ENCODE measurements at regions not wholly inside any gene's neighbourhood (a gene's known extent, or its start where the extent isn't known, plus 50 kb on each side); places are given as distances from the start of the nearest gene placed in this dataset.
A peak's percentile ranks its signal among the peaks of the same experiment; 100 is the strongest.

- no peak overlapping the region for H3K27ac ChIP-seq
- POLR2A ChIA-PET (ENCODE audit: unreplicated experiment), result no interaction called here
- BruUV-seq (replicated peaks), result no TSS peak
- H3K36me3 ChIP-seq (ENCODE audit: low read depth), result no peaks in the 10 kb centered on the region
- DNase-seq, result no peak
- no peak for TF ChIP-seq CTCF (conservative IDR thresholded peaks at IDR 0.05)
- no peak for TF ChIP-seq EZH2 (IDR thresholded peaks at IDR 0.05; ENCODE audit: low read depth)
- H3K4me1 ChIP-seq (replicated peaks; ENCODE audit: insufficient read depth), result no peaks in the 10 kb centered on the region
- intact Hi-C loops (cut with micrococcal nuclease; ENCODE audit: unreplicated experiment), result no loop called here
- H2AFZ ChIP-seq, result no peak overlapping the region
- H4K20me1 ChIP-seq (ENCODE audit: insufficient read depth), result no peaks in the 10 kb centered on the region
- CTCF ChIA-PET, result no interaction called here
- no peaks in the 10 kb centered on the region for H3K9me2 ChIP-seq (ENCODE audit: insufficient read depth)
- no peak overlapping the region for H3K4me2 ChIP-seq
- H3K4me3 ChIP-seq, result no peak overlapping the region
- no peaks in the 10 kb centered on the region for H3K27me3 ChIP-seq (ENCODE audit: insufficient read depth, low read depth)
- no peaks in the 10 kb centered on the region for H3K79me2 ChIP-seq (ENCODE audit: low read depth)
- no peaks in the 10 kb centered on the region for H3K9me3 ChIP-seq (ENCODE audit: insufficient read depth, low read depth)
- H3F3A ChIP-seq (ENCODE audit: insufficient read depth, low read depth), result no peaks in the 10 kb centered on the region
These were observed 592.6 kb upstream of the ADGRB3 start for GRCh38 chr6:68042339-68043121.

DNA sequence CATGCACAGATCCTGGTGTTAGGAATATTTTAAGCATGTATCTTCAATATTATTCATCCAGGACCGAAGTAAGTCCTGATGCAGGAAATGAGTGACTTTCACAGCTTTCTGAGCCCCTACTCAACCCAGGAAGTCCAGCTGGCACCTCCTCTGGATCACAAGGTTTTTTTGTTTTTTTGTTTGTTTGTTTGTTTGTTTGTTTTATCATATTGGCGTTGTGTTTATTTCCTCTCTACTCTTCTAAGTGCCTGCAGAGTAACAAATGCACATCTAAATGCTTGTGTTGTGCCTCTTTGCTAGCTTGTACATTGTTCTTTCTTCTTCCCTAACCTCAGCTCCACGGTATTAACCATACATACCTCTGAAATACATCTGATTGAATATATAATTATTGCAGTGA, 594.3 kb upstream of the ADGRB3 start:
- Histone ChIP-seq H3F3A (ENCODE audit: insufficient read depth, low read depth) (no peaks in the 10 kb centered on the region), H3K27ac (no peak overlapping the region), H3K27me3 (ENCODE audit: insufficient read depth, low read depth) (no peaks in the 10 kb centered on the region), H3K36me3 (ENCODE audit: low read depth) (no peaks in the 10 kb centered on the region), H3K79me2 (ENCODE audit: low read depth) (no peaks in the 10 kb centered on the region), H2AFZ (no peak overlapping the region; the same call in 1 of the 2 replicates), H4K20me1 (ENCODE audit: insufficient read depth) (no peaks in the 10 kb centered on the region), H3K4me3 (no peak overlapping the region), H3K9me2 (ENCODE audit: insufficient read depth) (no peaks in the 10 kb centered on the region), H3K4me2 (0 out of 2 replicates have a peak overlapping the region, but pooled peaks have one; percentile 32), H3K9me3 (ENCODE audit: insufficient read depth, low read depth) (no peaks in the 10 kb centered on the region), H3K4me1 (replicated peaks; ENCODE audit: insufficient read depth) (no peaks in the 10 kb centered on the region)
- ChIA-PET POLR2A (ENCODE audit: unreplicated experiment) (no interaction called here), CTCF (no interaction called here)
- intact Hi-C loops (cut with micrococcal nuclease; ENCODE audit: unreplicated experiment), result no loop called here
- TF ChIP-seq CTCF (conservative IDR thresholded peaks at IDR 0.05) (no peak), EZH2 (IDR thresholded peaks at IDR 0.05; ENCODE audit: low read depth) (no peak)
- DNase-seq, result no peak
- no TSS peak for BruUV-seq (replicated peaks)

GRCh38 chr6:68040312-68040778, 594.7 kb upstream of the ADGRB3 start:
- H3K79me2 ChIP-seq (ENCODE audit: low read depth), result no peaks in the 10 kb centered on the region
- ChIA-PET CTCF (no interaction called here), POLR2A (ENCODE audit: unreplicated experiment) (no interaction called here)
- H3K4me2 ChIP-seq, result 0 out of 2 replicates have a peak overlapping the region, but pooled peaks have one; percentile 32
- TF ChIP-seq CTCF (conservative IDR thresholded peaks at IDR 0.05) (no peak), EZH2 (IDR thresholded peaks at IDR 0.05; ENCODE audit: low read depth) (no peak)
- H3K4me1 ChIP-seq (replicated peaks; ENCODE audit: insufficient read depth), result no peaks in the 10 kb centered on the region
- no peaks in the 10 kb centered on the region for H3K9me2 ChIP-seq (ENCODE audit: insufficient read depth)
- no peak overlapping the region for H3K4me3 ChIP-seq
- no peak overlapping the region for H3K27ac ChIP-seq
- H2AFZ ChIP-seq, result no peak overlapping the region; the same call in 1 of the 2 replicates
- H3K27me3 ChIP-seq (ENCODE audit: insufficient read depth, low read depth), result no peaks in the 10 kb centered on the region
- H3F3A ChIP-seq (ENCODE audit: insufficient read depth, low read depth), result no peaks in the 10 kb centered on the region
- no peaks in the 10 kb centered on the region for H4K20me1 ChIP-seq (ENCODE audit: insufficient read depth)
- no peaks in the 10 kb centered on the region for H3K36me3 ChIP-seq (ENCODE audit: low read depth)
- no TSS peak for BruUV-seq (replicated peaks)
- DNase-seq, result no peak
- no peaks in the 10 kb centered on the region for H3K9me3 ChIP-seq (ENCODE audit: insufficient read depth, low read depth)
- intact Hi-C loops (cut with micrococcal nuclease; ENCODE audit: unreplicated experiment), result no loop called here

Data from PC-9 (cell line).